GM13976 (cell line): ENCODE measurements at regions not wholly inside any gene's neighbourhood (a gene's known extent, or its start where the extent isn't known, plus 50 kb on each side); places are given as distances from the start of the nearest gene placed in this dataset.

ENCODE experiments used
- DNase-seq: peaks from one replicate; pipeline ENCODE4 v3.0.0; 2012; ENCODE audit warnings: low spot score
- in situ Hi-C: fragments of 300-500 bp; cut with MboI; formaldehyde crosslinking; loops from one replicate; pipeline ENCODE4 v1.12.0; 2022; ENCODE audit warnings: low sequenced_read_pairs, mixed read lengths, inconsistent platforms; ENCODE audit not compliant: unreplicated experiment
- TF ChIP-seq, protein P1 (sequence below): IDR thresholded peaks from 2 replicates; pipeline ENCODE4 v1.5.1; 2012; ENCODE audit warnings: borderline replicate concordance, mild to moderate bottlenecking; ENCODE audit not compliant: insufficient read depth; ENCODE audit errors: extremely low read depth, missing control alignments, control extremely low read depth

DNA sequence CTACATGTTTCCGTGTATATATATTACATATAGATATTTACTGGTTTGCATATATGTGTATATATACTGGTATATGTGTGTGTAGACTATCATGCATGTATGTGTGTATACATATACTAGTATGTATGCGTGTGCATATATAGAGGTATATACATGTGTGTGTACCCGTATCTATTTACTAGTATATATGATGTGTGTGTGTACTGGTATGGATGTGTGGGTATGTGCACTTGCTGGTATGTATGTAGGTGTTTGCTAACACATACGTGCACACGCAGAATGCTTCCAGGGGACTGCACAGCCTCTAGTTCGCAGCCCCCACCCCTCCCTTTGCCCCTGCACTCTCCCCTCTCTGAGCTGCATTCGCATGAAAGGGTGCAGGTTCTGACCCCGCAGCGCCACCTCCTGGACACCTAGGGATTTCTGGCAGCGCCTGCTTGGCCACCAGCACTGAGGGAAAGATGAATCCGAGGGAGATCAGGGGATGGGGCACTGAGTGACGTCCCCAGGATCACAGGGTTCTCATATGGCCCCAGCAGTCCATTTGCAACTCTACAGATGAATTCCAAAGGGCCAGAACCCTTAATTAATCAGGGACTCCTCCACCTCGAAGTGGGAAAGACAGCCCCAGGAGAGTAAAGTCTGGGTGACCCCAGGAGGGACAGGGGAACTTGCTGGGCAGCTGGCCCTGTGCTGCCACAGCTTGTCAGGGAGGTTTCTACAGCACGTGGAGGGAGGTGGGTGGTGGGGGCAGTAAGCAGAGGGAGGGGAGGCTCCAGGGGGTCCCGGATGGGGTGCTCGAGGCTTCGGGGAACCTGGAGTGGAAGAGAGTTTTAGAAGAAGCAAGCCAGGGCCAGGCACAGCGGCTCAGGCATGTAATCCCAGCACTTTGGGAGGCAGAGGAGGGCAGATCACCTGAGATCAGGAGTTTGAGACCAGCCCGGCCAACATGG is 66.8 kb upstream of the ASAP2 start:
- TF ChIP-seq, protein P1, sequence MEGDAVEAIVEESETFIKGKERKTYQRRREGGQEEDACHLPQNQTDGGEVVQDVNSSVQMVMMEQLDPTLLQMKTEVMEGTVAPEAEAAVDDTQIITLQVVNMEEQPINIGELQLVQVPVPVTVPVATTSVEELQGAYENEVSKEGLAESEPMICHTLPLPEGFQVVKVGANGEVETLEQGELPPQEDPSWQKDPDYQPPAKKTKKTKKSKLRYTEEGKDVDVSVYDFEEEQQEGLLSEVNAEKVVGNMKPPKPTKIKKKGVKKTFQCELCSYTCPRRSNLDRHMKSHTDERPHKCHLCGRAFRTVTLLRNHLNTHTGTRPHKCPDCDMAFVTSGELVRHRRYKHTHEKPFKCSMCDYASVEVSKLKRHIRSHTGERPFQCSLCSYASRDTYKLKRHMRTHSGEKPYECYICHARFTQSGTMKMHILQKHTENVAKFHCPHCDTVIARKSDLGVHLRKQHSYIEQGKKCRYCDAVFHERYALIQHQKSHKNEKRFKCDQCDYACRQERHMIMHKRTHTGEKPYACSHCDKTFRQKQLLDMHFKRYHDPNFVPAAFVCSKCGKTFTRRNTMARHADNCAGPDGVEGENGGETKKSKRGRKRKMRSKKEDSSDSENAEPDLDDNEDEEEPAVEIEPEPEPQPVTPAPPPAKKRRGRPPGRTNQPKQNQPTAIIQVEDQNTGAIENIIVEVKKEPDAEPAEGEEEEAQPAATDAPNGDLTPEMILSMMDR = peak; percentile 82
- in situ Hi-C loops = no loop called here
- peak; percentile 81 for DNase-seq

- TF ChIP-seq, protein P1 = no peak
- no peak for DNase-seq
- in situ Hi-C loops = no loop called here
Measured at GRCh38 chr2:9137379-9138150, 69.0 kb upstream of the ASAP2 start.

GRCh38 chr2:9135822-9136558 is 70.6 kb upstream of the ASAP2 start:
- TF ChIP-seq, protein P1 = no peak
- in situ Hi-C loops = no loop called here
- DNase-seq = no peak

DNA sequence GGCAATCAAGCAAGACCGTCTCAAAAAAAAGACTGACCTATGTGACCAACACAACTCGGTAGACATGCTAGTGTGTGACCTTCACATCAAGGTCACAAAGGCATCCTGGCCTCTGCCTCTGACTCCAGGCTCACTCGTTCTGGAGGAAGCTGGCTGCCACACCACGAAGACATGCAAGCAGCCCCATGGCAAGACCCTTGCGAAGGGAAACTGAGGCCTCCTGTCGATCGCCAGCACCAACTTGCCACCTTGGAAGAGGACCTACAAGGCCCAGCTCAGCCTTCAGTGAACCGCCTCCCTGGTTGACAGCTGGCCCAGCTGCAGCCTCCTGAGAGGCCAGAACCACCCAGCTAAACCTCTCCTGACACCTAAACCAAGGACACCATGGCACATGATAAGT is 79.3 kb upstream of the ASAP2 start:
- TF ChIP-seq, protein P1 = no peak
- DNase-seq = no peak
- in situ Hi-C loops = no loop called here

- DNase-seq = no peak
- in situ Hi-C loops = no loop called here
- TF ChIP-seq, protein P1 = no peak
Measured at GRCh38 chr2:9126540-9126939, 80.1 kb upstream of the ASAP2 start.

DNA sequence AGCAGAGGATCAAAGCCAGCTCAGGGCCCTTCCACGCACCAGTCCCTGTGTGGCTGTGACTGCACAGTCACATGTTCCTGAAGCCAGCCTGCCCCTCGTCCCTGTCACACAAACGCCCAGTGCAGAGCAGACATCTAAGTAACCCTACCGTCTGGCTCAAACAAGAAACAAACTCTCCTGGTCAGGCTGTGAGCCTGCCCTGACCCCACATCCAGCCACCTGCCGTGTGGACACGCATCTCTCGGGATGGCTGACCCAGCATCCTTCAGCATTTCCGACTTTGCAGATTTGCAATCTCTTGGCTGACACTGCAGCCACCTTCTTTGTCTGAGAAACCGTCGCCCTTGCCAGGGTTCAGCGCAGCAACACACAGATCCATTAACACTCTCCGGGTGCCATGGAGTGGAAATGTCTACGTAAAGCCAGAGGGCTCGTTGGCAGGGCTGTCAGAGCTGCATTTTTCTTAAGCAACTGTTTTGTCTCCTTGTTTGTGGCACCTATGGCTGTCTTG is 82.3 kb upstream of the ASAP2 start:
- no peak for DNase-seq
- TF ChIP-seq, protein P1 = no peak
- in situ Hi-C loops = no loop called here
